HFF-Myc (cell line): ENCODE measurements at regions not wholly inside any gene's neighbourhood (a gene's known extent, or its start where the extent isn't known, plus 50 kb on each side); places are given as distances from the start of the nearest gene placed in this dataset.
"Not testable (repeated sequence)": the region's sequence is repeated elsewhere in the genome, so short reads cannot be mapped to it uniquely, and the experiment has no call there.

Source experiments
- DNase-seq: peaks from one replicate; pipeline ENCODE4 v3.0.0-alpha.2; 2011; ENCODE audit warnings: low read depth; ENCODE audit errors: extremely low read depth
- H3K4me3 ChIP-seq: replicated peaks from 2 replicates; pipeline ENCODE4 v1.5.1; 2011; ENCODE audit warnings: low read depth, mild to moderate bottlenecking, control low read depth, low read length
- TF ChIP-seq, protein P1 (sequence below): IDR thresholded peaks from 2 replicates; pipeline ENCODE4 v1.5.1; 2012; ENCODE audit warnings: mild to moderate bottlenecking, low read depth, low read length, control low read depth; ENCODE audit errors: missing control alignments

GRCh38 chr13:94811753-94812152 is 99.4 kb upstream of the SOX21 start:
- no peak overlapping the region for H3K4me3 ChIP-seq
- DNase-seq: no peak
- TF ChIP-seq, protein P1, sequence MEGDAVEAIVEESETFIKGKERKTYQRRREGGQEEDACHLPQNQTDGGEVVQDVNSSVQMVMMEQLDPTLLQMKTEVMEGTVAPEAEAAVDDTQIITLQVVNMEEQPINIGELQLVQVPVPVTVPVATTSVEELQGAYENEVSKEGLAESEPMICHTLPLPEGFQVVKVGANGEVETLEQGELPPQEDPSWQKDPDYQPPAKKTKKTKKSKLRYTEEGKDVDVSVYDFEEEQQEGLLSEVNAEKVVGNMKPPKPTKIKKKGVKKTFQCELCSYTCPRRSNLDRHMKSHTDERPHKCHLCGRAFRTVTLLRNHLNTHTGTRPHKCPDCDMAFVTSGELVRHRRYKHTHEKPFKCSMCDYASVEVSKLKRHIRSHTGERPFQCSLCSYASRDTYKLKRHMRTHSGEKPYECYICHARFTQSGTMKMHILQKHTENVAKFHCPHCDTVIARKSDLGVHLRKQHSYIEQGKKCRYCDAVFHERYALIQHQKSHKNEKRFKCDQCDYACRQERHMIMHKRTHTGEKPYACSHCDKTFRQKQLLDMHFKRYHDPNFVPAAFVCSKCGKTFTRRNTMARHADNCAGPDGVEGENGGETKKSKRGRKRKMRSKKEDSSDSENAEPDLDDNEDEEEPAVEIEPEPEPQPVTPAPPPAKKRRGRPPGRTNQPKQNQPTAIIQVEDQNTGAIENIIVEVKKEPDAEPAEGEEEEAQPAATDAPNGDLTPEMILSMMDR: no peak

DNA sequence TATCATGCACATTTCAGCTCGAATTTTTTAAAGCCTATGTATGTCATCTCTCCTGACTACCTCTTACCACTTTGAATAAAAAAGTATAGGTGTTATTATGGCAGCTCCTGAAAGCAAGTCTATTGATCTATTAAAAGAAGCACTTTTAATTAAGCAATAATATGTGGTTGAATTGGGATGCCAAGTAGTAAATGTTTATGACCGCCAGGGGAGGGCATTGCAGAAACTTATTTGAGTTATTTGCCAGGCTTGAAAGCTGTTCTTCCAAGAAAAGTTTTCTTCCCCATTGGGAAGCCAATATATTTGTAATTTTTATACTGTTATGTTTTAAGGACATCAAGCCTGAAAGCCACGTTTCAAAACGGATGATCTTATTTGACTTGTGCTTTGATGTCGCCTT is 88.1 kb upstream of the SOX21 start:
- no peak overlapping the region for H3K4me3 ChIP-seq
- TF ChIP-seq, protein P1: no peak
- DNase-seq: no peak

- TF ChIP-seq, protein P1: no peak
- no peak for DNase-seq
- no peak overlapping the region for H3K4me3 ChIP-seq
These were observed 87.0 kb upstream of the SOX21 start for GRCh38 chr13:94799299-94799698.

- no peak for DNase-seq
- TF ChIP-seq, protein P1: no peak
- no peak overlapping the region for H3K4me3 ChIP-seq
These were observed 86.4 kb upstream of the SOX21 start for GRCh38 chr13:94798738-94799137.

DNA sequence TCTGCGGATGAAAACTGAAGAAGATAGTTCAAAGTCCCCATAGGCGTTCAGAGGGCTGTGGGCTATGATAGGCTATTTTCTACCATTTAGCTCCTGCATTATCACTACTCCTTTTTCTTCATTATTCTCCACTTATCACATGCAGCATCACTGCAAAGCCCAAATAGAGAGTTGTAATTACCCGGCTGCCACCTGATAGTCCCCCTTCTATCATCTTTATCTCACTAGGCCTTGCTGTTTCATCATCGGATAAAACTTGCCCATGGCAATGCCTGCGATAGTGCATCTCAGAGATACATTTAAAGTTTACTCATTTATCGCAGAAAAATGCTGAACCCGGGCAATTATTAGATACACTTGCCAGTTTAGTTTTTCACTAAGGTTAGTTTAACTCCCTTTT is 82.9 kb upstream of the SOX21 start:
- TF ChIP-seq, protein P1: no peak
- DNase-seq: no peak
- H3K4me3 ChIP-seq: no peak overlapping the region

DNA sequence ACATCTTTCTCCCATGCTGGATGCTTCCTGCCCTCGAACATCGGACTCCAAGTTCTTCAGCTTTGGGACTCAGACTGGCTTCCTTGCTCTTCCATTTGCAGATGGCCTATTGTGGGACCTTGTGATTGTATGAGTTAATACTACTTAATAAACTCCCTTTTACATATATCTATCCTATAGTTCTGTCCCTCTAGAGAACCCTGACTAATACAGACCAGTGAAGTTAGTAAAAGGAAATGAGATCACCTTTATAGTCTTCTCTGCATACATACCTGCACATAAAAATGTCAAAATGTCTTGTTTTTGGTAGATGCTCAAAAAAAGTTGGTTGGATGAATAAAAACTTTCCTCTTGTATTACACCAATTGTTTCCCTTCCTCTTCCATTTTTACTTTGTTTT is 73.9 kb upstream of the SOX21 start:
- H3K4me3 ChIP-seq, DNase-seq: not testable (repeated sequence)

DNA sequence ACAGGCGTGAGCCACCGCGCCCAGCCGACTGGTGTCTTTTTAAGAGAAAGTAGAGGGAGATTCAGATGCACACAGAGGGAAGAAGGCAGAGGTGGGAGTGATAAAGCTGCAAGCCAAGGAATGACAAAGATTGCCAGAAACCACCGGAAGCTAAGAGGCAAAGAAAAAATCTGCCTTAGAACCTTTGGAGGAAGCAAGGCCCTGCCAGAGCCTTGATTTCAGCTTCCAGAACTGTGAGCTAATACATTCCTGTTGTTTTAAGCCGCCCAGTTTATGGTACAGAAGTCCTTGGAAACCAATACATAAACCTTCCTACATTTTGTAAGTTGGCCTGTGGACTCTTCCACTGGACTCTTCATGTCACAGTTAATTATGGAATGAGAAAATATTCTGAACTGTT is 71.7 kb upstream of the SOX21 start:
- TF ChIP-seq, protein P1: no peak
- DNase-seq: no peak
- no peak overlapping the region for H3K4me3 ChIP-seq
